HG03354 (cell line): ENCODE measurements at regions not wholly inside any gene's neighbourhood (a gene's known extent, or its start where the extent isn't known, plus 50 kb on each side); places are given as distances from the start of the nearest gene placed in this dataset.
"Not testable (repeated sequence)": the region's sequence is repeated elsewhere in the genome, so short reads cannot be mapped to it uniquely, and the experiment has no call there.

Experiments
- ATAC-seq: cut with Tn5 transposase; IDR thresholded peaks from one replicate; pipeline ENCODE4 v1.9.1; 2021; ENCODE audit warnings: mild to moderate bottlenecking; ENCODE audit not compliant: unreplicated experiment, poor library complexity, severe bottlenecking

DNA sequence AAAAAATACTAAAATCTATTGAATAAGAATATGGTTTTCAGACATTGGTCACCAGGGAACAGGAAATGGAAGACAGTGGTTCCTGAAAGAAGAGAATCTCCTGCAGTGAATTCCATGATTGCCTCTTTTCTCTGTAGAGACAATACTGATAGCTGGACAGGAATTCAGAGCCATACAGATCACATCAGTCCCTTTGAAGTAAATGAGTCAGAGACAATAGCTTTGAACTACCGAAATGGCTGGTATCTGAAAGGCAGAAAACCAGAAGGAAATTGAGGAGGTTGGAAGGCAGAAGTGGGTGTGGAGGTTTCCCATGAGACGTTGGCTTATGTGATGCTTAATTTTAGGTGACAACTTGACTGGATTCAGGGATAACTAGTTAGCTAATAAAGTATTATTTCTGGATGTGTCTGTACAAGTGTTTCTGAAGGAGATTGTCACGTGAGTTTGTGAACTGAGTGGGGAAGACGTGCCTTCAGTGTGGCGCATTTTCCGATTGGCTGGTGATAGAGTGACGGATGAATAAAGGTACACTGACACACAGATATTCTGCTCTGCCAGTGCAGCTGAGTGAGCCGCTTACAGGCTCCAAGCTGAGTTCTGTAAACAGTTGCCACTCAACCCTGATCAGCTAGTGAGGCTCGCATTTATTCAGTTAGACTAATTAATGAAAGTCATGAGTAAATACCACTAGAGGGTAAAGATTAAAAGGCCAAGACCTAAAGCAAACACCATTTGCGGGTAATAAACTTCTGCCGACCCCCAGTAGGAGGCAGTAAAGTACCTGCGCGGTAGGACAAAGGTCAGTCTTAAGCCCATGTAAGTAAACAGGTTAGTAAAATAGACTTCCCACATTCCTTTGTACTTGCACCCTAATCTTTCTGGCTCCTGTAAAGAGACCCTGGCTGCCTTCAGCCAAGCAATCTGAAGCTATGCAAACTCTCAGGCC, 1298.6 kb downstream of the SI start:
- no peak for ATAC-seq

DNA sequence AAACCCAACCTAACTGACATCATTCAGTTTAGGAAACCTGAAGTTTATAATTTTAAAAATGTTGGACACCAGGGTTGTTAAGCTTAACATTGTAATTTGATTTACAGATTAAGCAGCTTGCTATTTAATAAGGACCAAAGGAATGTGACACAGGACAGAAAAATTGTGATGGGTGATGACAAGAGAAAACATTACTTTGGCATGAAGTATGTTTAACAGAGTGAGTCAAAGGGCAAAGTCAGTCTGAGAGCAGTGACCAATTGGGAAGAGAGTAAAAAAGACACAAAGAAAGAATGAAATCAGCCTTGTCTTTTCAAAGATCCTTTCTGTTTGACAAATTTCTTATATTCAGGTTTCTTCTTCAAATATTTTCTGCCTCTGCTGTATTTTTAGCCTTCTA, 1301.6 kb downstream of the SI start:
- ATAC-seq, result no peak

DNA sequence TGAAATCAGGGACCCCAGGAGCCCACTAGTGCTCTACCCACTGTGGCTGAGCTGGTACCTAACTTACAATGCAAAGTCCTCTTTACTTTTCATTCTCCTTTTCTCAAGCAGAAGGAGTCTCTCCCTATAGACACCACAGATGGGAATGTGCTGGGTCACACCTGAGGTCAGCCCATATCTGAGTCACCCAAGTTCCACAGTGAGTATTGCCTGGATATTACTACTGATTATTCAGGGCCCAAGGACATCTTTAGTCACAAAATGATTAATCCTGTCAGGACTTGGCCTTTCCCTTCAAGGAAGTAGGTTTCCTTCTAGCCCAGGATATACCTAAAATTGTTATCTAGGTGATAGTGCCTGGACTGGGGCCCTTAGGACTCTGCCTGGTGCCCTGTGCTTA, 1305.2 kb downstream of the SI start:
- no peak for ATAC-seq

DNA sequence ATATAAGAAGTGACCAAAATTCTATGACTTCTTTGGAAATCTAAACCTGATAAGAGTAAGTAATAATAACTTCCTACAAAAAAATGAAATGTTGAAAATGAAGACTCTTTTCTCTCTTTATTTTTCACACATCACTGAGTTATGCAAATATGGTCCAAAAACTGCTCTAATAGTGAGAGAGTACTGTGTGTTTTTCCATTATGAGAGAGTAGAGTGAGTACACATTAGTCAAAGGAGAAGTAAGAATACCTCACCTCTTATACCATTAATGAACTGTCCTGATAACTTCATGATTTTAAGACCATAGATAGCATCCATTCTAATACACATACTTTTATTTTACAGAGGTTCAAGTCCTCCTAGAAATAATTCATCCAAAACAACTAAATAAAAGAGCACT, 1310.2 kb downstream of the SI start:
- peak; percentile 57 for ATAC-seq

DNA sequence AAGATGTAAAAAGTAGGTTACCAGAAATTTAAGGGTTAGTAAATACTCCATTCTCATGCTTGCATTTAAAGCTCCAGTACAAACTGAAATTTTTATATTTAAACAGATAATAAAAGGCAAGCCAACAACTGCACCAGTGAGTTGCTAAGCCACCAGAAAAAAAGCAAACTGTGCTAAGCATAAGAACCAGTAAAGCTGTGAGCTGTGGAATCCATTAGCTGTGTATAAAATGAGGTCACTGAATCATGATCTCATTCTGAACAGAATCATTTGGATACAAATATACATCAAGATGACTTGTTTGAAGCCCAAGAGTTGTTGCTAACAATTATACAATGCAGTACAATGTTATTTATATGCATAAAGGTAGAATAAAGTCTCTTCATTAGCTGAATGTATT, 1312.2 kb downstream of the SI start:
- ATAC-seq, result no peak

DNA sequence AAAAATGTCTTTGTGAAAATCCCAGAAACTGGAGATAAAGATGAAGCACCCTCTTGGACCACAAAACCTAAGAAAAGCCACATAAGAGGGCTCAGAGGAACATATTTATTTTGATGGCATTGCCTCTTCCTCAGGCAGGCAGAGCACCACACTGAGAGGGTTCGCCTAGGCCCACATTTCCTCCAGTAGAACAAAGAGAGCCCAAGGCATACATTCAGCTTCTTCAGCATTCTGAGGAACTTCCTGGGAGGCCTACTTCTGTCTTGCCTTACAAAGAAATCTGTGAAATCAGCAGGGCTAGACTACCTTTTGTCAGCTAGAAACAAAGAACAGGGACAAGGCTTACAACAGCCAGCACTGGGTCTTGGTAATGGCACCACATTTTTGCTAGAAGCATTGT, 1325.3 kb downstream of the SI start:
- no peak for ATAC-seq

DNA sequence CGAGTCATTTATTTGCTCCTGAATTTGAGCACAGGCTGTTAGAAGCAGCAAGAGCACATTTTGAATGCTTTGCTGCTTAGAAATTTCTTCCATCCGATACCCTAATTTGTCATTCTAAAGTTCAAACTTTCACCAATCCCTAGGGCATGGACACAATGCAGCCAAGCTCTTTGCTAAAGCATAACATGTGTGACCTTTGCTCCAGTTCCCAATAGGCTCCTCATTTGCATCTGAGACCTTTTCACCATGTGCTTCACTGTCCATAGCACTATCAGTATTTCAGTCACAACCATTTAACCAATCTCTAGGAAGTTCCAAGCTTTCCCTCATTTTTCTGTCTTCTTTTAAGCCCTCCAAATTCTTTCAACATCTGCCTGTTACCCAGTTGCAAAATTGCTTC, 1333.1 kb downstream of the SI start:
- no peak for ATAC-seq

DNA sequence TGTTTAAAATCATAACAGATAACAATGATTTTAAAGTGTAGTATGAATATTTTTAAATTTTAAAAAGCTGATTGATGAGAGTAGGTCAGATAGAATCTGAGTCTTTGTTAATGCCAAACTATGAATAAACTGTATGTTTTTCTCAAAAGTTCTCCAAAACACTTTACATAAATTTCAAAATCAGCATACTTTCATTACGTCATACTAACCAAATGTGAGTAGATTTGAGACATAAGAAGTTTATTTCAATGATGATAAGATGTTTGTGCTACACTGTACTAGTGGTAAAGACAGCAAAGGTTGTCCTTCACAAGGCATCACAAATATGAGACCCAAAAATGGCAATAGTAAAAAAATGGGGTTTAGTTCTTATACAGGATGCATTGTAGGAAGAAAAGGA, 1342.9 kb downstream of the SI start:
- no peak for ATAC-seq

DNA sequence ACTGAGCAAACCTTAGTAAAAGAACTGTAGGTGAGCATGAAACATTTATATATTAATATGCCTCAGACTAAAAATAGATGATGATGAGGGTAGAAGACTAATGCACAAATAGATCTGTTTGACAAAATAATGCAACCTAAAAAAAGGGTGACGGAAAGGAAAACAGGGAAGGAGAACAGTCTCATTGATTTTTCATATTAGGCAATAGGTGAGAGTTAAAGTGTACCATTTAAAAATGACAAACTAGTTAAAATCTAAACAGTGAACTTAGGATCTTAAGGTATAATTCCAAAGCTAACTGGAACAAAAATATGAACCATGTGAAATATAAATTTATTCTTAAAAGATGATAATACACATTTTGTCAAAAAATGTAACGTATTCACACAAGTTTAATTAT, 1347.6 kb downstream of the SI start:
- no peak for ATAC-seq

DNA sequence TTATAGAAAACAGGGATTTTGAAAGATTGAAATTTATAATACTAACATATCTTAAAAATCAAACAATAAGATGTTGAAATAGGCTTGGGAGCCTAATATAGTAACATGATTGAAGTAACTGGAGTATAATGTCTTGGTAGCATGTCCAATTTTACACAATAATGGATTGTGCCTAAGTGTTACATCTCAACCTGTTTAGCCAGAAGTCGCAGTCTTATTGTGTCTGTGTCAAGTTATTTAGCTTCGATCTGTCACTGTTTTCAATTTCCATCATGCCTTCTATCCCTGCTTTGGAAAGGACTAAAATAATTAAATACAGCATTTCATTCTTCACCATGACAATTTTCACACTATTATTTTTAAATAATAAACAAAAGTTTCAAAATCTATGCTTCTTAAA, 1352.2 kb downstream of the SI start:
- ATAC-seq, result no peak

DNA sequence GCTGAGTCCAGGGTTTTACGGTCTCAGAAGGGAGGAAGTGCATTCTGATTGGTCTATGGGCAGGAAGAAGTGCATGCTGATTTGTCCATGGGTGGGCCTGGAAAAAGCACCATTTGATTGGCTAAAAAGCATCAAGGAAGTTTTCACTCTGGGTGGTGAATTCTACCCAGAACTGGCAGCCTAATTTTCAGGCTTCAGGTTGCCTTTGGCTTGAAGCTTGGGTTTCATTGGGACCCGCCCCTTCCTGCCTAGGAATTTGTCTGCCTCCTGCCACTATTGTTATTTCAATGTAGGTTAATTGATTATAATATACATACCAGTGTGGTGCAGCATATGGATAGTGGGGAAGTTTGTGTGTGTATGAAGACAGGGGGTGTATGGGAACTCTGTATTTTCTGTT, 1355.9 kb downstream of the SI start:
- no peak for ATAC-seq

DNA sequence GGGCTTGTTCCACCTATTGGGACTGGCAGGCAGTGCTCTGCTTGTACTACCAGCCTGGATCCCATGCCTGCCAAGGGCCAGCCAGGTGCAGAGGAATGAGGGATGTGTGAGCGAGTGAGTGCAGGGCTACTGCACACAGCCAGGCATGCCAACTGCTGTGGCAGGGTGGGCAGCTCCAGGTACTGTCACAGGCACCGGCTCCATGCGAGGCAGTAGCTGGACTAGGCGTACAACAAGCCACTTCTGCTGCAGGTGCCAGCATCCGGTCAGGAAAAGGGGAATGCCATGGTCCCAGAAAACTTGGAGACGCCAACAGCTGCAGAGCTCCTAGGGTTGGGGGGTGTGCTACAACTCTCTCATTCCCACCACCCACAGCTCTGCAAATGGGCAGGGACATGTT, 1356.7 kb downstream of the SI start:
- ATAC-seq, result no peak

DNA sequence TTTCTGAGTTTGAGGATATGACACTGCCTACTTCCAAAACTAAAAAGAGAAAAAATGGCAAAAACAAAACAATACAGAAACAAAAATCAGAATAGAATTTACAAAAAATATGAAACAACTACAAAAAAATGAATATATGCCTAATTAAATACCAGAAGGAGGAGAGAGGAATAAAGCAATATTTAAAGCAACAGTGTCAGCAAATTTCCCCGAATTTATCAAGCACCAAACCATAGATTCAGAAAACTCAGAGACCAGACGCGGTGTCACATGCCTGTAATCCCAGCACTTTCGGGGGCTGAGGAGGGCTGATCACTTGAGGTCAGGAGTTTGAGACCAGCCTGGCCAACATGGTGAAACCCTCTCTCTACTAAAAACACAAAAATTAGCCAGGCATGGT, 1360.9 kb downstream of the SI start:
- no peak for ATAC-seq

DNA sequence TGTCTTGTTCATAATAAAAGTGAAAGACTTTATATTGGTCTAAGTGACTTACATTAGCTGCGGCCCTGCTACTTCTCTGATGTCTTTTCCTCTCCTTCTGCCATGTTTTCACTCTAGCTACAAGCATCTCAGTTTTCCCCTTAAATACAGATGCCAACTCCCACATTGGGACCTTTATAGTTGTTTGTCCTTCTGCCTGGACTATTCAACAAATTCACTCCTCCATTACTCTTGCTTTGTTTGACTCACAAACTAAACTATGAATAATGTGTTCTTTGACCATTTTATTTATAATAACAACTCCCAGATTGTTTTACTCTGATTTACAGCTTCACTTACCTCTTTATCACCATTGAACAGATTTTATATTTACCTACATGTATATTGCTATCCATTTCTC, 1369.9 kb downstream of the SI start:
- ATAC-seq, result no peak

DNA sequence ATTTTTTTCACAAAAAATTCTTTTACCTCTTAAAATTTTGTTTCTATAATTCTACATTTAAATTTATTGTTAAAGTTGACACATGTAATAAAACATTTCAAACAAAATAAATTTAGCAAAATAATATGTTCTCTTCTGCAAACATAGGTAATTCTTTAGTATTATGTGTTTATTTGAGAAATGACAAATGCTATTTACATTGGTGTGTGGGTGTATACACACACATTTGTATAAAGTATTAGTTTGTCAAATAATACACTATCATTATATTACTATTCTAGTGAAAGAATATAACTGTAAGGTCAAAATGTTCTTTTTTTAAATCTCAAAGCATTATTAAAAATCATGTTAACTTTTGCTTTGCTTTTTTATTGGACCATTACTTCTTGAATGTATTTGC, 1370.6 kb downstream of the SI start:
- ATAC-seq, result no peak

DNA sequence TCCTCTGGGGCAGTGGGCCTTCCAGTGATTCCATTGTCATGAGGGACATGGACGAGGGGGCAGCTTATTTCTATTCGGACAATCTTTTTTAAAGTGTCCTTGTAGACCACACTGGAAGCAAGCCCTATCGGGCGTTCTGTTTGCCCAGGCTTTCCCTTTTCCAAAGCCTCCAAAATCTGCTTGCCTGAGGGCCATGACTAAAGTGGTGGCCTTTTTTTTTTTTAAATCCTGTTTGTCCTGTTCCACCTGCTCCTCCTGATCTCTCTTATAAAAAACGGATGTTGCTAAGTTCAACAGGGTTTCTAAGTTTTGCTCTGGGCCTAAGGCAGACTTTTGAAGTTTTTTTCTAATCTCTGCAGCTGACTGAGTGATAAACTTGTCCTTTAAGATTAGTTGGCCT, 1380.1 kb downstream of the SI start:
- not testable (repeated sequence) for ATAC-seq

DNA sequence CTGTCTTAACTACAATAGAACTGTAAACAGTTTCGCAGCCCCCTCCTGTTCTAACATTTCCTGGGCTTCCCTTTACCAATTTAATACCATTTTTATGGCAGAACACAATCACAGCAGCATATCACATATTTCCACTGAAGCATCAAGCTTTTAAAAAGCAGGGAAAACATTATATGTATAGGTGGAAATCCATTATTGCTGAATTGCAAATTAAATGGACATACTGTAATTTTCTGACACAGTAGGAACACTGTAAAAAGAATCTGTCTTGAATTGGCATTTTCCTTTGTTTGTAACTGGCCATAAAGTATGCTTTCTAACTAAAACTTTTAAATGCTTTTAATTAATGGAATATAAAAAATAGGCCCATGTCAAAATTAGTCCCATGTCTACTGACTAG, 1385.8 kb downstream of the SI start:
- ATAC-seq, result no peak

DNA sequence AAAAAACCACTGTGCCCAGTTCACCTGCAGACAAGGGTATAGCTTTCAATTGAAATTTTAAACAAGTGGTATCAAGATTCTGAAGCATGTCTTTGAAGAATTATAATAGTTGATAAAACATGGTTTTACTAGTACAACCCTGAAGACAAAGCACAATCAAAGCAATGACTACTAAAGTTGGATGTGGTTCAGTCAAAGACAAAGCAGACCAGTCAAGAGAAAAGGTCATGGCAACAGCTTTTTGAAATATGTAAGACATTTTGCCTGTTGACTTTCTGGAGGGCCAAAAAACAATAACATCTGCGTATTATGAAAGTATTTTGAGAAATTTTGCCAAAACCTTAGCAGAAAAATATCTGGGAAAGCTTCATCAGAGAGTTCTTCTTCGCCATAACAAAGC, 1393.6 kb downstream of the SI start:
- no peak for ATAC-seq

DNA sequence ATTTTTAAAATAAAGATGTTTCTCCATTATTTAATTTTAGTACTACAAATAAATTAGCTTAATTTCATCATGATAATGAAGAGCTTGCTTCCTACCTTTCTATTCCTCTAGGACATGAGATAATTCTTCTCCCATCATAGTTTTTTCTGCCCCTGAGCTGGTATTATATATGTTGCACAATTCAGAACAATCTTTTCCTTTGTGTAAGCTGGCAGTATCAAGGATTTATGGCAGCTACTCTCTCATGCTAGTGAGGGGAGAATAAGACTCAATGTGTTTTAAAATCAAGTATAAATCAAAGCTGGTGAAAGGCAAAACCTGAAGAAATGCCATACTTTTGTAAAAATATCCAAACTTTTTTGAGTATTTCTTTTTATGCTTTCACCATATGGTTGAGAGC, 1405.3 kb downstream of the SI start:
- ATAC-seq, result no peak

DNA sequence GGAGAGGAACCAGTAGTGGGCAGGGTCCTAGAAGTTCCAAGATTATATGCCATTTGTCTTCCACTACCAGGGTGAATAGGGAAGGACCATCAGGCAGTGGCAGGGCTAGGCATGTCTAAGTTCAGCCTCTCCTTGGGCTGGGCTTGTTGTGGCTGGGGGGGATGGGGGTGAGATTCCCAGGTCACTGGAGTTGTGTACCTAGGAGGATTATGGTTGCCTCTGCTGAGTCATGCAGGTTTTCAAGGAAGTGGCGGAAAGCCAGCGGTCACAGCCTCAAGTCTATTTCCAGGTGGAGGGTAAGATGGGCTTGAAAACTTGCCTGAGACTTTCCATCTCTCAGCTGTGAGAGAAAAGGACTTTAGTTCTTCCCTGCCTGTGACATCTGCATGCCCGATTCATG, 1407.1 kb downstream of the SI start:
- no peak for ATAC-seq

DNA sequence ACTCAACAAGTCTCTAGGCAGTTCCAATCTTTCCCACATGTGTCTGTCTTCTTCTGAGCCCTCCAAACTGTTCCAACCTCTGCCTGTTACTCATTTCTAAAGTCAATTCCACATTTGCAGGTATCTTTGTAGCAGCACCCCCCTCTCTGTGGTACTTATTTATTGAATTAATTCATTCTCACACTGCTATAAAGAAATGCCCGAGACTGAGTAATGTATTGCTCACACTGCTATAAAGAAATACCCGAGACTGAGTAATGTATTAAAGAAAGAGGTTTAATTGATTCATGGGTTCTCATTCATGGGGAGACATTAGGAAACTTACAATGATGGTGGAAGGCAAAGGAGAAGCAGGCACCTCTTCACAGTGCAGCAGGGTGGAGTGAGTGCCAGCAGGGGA, 1413.8 kb downstream of the SI start:
- no peak for ATAC-seq

DNA sequence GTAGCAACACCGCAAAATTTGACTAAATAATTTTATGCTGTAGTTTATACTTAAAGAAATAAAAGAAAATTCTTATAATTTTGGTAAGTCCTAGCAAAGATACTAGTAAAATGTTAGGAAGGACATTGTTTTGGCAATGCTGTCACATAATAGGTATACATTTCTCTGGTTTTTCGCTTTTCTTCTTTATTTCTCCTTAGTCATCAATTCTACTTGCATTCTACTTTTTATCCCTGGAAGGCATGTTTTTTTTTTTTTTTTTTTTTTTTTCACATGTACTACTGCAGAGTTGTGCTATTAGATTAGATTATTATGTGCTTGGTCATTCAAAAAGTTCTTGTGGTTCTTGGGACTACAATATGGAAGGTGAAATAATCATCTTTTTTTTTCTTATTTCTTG, 1421.2 kb downstream of the SI start:
- no peak for ATAC-seq
